Effector memory CD8-positive, alpha-beta T cell (primary cell): ENCODE measurements at regions not wholly inside any gene's neighbourhood (a gene's known extent, or its start where the extent isn't known, plus 50 kb on each side); places are given as distances from the start of the nearest gene placed in this dataset.

Source experiments
- ATAC-seq: fragments of 150-1000 bp; cut with Tn5 transposase; replicated peaks from 2 replicates; pipeline ENCODE4 v1.10.0; 2021; ENCODE audit warnings: mild to moderate bottlenecking, moderate library complexity
- DNase-seq, 3 experiments: peaks; one replicate each; pipeline ENCODE4 v3.0.0; 2021
- H3K27ac Mint-ChIP-seq, 2 donors: one replicate each; pipeline ENCODE4 v1.8.0; 2022; ENCODE audit warnings: mild to moderate bottlenecking in 2 of 2, mixed read lengths in 2 of 2, moderate library complexity in 2 of 2
- H3K27me3 Mint-ChIP-seq, 2 donors: one replicate each; pipeline ENCODE4 v1.8.0; 2022; ENCODE audit warnings: mixed read lengths in 2 of 2
- H3K36me3 Mint-ChIP-seq: one replicate; pipeline ENCODE4 v1.8.0; 2022; ENCODE audit warnings: mild to moderate bottlenecking, moderate library complexity, mixed read lengths; ENCODE audit not compliant: insufficient read depth
- H3K4me1 Mint-ChIP-seq, 2 donors: one replicate each; pipeline ENCODE4 v1.8.0; 2022; ENCODE audit warnings: low read depth in 2 of 2, mixed read lengths in 2 of 2
- H3K4me3 Mint-ChIP-seq, 2 donors: one replicate each; pipeline ENCODE4 v1.8.0; 2022; ENCODE audit warnings: mild to moderate bottlenecking in 2 of 2, mixed read lengths in 2 of 2, moderate library complexity in 2 of 2
- H3K9me3 Mint-ChIP-seq, 2 donors: one replicate each; pipeline ENCODE4 v1.8.0; 2022; ENCODE audit warnings: mixed read lengths in 2 of 2

DNA sequence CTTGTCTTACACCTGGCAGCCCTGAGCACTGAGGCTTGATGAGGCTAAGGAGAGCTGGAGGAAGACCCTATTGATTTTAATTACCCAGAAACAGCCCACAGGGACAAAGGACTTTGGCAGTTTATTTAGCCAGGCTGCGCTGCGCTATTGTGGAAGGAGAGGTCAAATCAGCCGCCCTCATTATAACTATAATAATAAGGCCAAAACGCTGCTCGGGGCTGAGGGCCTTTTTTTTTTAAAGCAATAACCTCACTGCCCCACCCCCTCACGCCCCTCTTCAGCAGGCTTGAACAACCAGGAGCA lies 60.6 kb upstream of the NKX1-1 start:
- Mint-ChIP-seq H3K9me3 (peaks cover 12 to 14% of the 10 kb centered on the region in 2 donors), H3K36me3 (no peaks in the 10 kb centered on the region), H3K27ac (no peak overlapping the region), H3K4me1 (no peaks in the 10 kb centered on the region), H3K27me3 (peaks cover under 1 to 10% of the 10 kb centered on the region in 2 donors), H3K4me3 (no peak overlapping the region)
- DNase-seq: no peak
- ATAC-seq: no peak

DNA sequence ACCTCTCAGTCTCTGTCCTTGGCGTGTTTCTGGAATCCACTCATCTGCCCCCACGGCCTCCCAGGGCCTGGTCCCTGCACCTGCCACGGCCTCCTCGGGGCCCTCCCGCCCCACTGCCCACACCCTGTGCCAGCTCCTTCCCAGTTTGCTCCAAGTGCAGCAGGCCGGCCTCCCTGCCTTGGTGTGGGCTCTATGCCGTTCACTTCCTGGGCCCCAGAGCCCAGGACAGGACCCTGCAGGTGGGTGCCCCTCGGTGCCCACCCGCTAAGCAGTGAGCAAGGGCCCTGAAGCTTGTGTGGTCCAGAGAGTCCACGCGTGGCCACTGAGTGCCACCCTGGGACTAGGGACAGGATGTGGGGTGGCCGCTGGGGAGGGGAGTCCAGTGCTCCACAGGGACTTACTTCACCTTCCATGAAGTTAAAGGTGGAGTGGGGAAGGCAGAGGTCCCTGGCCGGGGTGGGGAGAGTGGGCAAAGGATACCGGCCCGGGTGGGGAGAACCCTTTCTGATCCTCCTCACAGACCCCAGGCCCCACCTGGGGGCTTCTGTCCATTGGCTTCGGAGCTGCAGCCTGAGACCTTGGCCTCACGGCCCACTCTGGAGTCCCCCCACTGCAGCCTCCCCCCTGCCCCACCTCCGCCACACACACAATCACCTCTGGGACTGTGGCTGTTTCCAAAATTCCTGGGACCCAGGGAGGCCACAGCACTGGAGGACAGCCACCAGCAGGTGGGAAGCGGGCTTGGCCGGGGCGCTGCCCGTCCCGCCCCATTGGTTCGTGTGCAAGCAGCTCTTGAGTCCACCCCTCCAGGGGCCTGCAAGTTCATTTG lies 60.0 kb upstream of the NKX1-1 start:
- H3K36me3 Mint-ChIP-seq: no peaks in the 10 kb centered on the region
- DNase-seq (no peak), ATAC-seq (no peak)
- no peak overlapping the region for H3K27ac Mint-ChIP-seq
- H3K27me3 Mint-ChIP-seq: peaks cover 6 to 15% of the 10 kb centered on the region in 2 donors
- peaks cover 12 to 14% of the 10 kb centered on the region in 2 donors for H3K9me3 Mint-ChIP-seq
- H3K4me3 Mint-ChIP-seq: no peak overlapping the region
- H3K4me1 Mint-ChIP-seq: no peaks in the 10 kb centered on the region

DNA sequence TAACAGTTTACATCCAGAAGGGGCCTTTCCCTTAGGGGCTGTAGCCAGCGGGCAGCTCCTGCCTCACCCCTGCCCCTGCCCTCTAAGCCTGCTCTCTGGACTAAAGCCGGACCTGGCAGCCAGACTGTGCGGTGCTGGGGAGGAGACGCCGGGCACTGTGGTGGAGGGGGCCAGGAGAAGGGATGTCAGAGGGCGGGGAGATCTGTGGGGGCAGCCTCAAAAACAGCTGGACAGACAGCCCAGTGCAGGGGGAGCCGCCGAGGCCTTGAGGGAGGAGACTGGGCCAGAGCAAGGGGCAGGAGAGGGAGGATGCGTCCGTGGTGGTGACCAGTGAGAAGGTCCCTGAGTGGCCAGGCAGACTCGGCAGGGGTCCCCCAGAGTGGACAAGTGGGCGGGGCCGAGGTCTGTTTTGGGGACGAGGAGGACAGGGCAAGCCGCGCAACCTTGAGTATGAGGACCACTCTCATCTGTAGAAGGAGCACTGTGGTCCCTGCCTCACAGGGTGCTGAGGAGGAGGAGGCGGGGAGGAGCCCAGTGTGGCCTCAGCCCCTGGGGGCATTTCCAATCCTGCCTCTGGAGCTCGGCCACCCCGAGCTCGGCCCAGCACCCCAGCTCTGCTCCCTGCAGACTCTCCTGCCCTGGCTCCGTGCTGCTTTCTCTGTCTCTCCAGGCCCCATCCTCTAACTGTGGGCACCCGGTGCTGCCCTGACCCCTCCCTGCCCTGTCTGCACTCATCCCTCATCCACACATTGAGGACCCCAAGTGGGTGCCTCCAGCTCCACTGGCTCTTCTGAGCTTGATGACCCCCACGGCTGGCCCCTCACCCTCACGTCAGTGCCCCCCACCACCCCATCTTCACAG lies 59.2 kb upstream of the NKX1-1 start:
- DNase-seq (no peak), ATAC-seq (no peak)
- peaks cover 12 to 24% of the 10 kb centered on the region in 2 donors for H3K27me3 Mint-ChIP-seq
- no peak overlapping the region for H3K4me3 Mint-ChIP-seq
- H3K36me3 Mint-ChIP-seq: no peaks in the 10 kb centered on the region
- peaks cover 12 to 14% of the 10 kb centered on the region in 2 donors for H3K9me3 Mint-ChIP-seq
- no peak overlapping the region for H3K27ac Mint-ChIP-seq
- H3K4me1 Mint-ChIP-seq: no peaks in the 10 kb centered on the region

DNA sequence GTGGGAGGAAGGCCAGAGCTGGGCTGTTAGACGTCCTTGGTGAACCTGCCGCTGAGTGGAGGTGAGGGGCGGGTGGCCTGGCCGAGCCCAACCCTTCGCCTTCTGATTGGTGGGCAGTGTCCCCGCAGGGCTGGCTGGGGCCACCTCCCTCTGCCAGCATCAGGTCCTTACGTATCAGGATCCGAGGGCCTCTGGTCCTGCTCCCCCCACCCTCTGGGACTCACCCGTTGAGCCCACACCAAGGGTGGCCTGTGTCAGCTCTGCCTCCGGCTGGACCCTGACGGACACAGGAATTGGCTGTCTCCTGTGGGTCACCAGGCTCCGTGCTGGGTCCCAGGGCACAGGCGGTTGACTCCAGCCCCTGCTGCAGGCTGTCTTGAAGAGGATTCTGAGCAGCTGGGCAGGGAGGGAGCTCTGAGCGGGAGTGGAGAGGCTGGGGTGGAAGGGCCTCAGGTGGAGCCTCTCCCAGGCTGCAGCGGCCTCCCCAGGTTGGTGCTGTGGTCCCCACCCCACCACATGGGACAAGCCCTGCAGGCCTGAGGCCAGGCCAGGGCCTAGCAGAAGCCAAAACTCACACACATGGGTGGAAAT lies 58.4 kb upstream of the NKX1-1 start:
- no peak for DNase-seq
- Mint-ChIP-seq H3K4me1 (no peaks in the 10 kb centered on the region), H3K36me3 (no peaks in the 10 kb centered on the region)

GRCh38 chr4:1463927-1464540 lies 57.8 kb upstream of the NKX1-1 start:
- Mint-ChIP-seq H3K27me3 (peaks cover 16 to 33% of the 10 kb centered on the region in 2 donors), H3K36me3 (no peaks in the 10 kb centered on the region), H3K4me3 (no peak overlapping the region), H3K9me3 (peaks cover 12 to 14% of the 10 kb centered on the region in 2 donors), H3K4me1 (no peaks in the 10 kb centered on the region), H3K27ac (no peak overlapping the region)
- ATAC-seq: no peak
- DNase-seq: no peak

More for the DNA sequence above, 58.4 kb upstream of the NKX1-1 start:
- Mint-ChIP-seq H3K27ac (no peak overlapping the region), H3K9me3 (peaks cover 12 to 14% of the 10 kb centered on the region in 2 donors), H3K27me3 (peaks cover 16 to 31% of the 10 kb centered on the region in 2 donors), H3K4me3 (no peak overlapping the region)
- ATAC-seq: no peak

DNA sequence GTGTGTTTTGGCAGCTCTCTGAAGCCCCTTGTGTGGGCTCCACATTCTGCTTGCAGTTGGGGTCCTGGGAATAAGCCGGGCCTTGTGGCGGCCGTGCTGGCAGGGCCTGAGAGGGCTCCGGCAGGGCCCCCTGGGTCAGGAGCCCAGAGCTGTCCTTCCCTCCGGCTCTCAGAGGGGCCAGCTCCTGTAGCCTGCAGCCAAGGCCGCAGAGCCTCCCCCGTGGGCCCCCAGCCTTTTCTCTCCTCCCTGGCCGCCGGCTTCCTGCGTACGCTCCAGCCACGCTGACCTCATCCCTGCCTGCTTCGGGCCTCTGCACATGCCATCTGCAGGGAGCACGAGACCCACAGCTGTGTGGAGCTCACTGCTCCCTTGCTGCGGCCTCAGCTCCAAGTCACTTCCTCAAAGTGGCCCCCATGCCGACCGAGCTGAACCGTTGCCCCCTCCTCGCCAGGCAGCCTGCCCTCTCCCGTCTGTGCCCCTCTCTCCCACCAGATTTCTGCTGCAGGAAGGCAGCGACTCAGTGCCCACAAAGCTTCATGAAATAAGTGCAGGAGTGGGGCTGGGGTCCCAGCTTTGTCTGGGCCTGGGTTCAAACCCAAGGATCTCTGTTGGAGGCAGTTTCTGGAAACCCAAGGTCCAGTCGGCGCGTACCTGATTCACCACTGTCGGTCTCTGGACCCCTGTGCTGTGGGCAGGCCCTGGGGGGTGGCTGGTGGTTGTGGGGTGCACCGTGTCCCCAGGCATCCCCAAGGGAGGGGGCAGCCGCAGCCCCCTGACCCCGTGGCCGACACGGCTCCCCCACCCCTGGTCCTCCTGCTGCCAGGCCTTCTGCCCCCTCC lies 57.1 kb upstream of the NKX1-1 start:
- peaks cover 10 to 12% of the 10 kb centered on the region in 2 donors for H3K9me3 Mint-ChIP-seq
- DNase-seq (no peak), ATAC-seq (no peak)
- H3K27ac Mint-ChIP-seq: no peak overlapping the region
- H3K36me3 Mint-ChIP-seq: no peaks in the 10 kb centered on the region
- peaks cover 22 to 41% of the 10 kb centered on the region in 2 donors for H3K27me3 Mint-ChIP-seq
- no peak overlapping the region for H3K4me3 Mint-ChIP-seq
- no peaks in the 10 kb centered on the region for H3K4me1 Mint-ChIP-seq

DNA sequence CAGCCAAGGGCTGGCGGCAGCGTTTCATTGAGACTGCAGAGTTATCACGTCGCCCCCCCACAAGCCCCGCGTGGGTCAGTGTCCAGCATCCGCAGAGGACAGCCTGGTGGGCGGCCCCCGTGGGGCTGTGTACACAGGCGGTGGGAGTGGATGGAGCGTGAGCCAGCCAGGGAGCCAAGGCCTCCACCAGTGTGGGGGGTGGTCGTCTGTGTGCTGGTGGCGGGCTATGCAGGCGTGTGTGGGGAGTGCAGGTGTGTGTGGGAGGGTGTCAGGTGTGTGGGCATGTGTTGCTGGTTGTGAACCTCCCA lies 56.5 kb upstream of the NKX1-1 start:
- no peak for ATAC-seq
- no peak for DNase-seq
- Mint-ChIP-seq H3K36me3 (no peaks in the 10 kb centered on the region), H3K9me3 (peaks cover 4 to 6% of the 10 kb centered on the region in 2 donors), H3K27ac (no peak overlapping the region), H3K27me3 (peaks cover 26 to 46% of the 10 kb centered on the region in 2 donors), H3K4me1 (no peaks in the 10 kb centered on the region), H3K4me3 (no peak overlapping the region)

- no peaks in the 10 kb centered on the region for H3K36me3 Mint-ChIP-seq
- H3K9me3 Mint-ChIP-seq: peaks cover 0 to under 1% of the 10 kb centered on the region in 2 donors
- no peak overlapping the region for H3K27ac Mint-ChIP-seq
Observed at GRCh38 chr4:1462009-1462767, 55.9 kb upstream of the NKX1-1 start.

DNA sequence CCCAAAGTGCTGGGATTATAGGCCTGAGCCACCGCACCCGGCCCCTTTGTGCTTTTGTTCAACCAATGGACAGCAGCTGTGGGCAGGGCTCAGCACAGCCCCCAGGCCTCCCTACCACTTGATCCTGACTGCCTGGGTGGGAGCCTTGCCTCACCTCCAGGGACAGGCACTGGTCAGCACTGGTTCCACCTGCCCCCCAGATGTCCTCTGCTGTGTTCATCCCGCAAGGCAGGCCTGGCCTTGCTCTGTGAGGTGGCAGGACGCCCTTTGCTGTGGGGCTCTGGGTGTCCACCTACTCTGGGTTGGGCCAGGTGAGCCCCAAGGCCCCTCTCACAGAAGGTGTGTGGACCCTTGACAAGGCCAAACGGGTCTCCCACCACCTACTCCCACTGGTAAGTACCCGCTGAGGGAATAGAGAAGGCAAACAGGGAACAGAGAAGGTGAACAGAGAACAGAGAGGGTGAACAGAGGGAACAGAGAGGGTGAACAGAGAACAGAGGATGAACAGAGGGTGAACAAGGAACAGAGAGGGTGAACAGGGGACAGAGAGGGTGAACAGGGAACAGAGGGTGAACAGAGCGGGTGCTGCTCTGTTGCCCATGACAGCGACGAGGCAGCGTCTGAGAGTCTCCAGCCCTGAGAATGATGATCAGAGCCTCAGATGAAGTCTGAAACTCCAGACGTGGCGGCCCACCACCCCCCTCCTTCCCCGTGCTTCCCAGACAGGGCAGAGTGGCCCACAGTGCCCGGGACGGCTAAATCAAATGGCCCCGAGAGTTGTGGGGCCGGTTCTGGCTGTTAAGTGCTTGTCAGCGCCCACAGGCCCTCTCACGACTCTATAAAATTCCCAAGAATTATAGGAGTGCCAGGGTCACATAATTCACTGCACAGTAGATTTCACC lies 55.0 kb upstream of the NKX1-1 start:
- no peaks in the 10 kb centered on the region for H3K4me1 Mint-ChIP-seq
- no peaks in the 10 kb centered on the region for H3K36me3 Mint-ChIP-seq
- no peak for DNase-seq
- peaks cover 0 to 3% of the 10 kb centered on the region in 2 donors for H3K9me3 Mint-ChIP-seq
- H3K27me3 Mint-ChIP-seq: peaks cover 31 to 46% of the 10 kb centered on the region in 2 donors
- no peak for ATAC-seq
- H3K4me3 Mint-ChIP-seq: no peak overlapping the region
- no peak overlapping the region for H3K27ac Mint-ChIP-seq

More at GRCh38 chr4:1462009-1462767, 55.9 kb upstream of the NKX1-1 start:
- ATAC-seq (no peak), DNase-seq (no peak)
- no peak overlapping the region for H3K4me3 Mint-ChIP-seq
- no peaks in the 10 kb centered on the region for H3K4me1 Mint-ChIP-seq
- peaks cover 26 to 46% of the 10 kb centered on the region in 2 donors for H3K27me3 Mint-ChIP-seq

DNA sequence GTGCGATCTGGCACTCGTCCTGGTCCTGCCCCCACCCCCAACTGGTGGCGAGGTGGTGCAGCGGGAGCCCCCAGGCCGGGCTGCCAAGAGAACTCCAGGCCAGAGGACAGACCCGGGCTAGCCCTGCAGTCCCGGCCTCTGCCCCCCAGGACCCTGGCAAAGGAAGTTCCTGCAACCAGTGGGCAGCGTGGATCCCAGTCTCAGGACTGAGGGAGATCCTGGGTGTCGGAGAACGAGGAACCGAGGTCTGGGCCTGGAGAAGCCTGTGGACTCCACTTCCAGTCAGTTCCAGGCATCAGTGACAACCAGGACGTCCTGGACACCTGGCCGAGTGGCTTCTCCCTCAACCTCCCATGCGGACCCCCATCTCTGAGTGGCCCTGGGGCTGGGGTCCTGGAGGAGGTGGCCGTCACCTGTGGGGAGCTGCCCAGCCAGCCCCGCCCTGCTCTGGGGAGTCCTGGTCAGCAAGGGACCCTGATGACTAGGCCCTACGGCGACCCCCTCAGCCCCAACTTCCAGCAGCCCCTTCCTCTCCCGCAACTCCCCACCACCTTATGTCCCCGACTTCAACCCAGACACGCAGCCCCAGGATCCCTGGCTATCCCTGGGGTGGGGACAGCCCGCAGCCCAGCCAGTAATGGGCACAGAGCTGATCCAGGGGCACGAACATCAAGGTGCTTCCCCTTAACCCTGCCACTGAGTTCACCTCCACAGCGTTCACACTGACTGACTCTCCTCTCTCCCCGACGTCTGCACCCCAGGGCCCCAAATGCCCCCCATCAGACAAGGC lies 53.7 kb upstream of the NKX1-1 start:
- Mint-ChIP-seq H3K4me1 (no peaks in the 10 kb centered on the region), H3K27me3 (peaks cover 31 to 46% of the 10 kb centered on the region in 2 donors), H3K36me3 (no peaks in the 10 kb centered on the region), H3K9me3 (peaks cover 0 to 3% of the 10 kb centered on the region in 2 donors), H3K27ac (no peak overlapping the region), H3K4me3 (no peak overlapping the region)
- ATAC-seq (no peak), DNase-seq (no peak)
